ENCODE measurements at regions not wholly inside any gene's neighbourhood (a gene's known extent, or its start where the extent isn't known, plus 50 kb on each side); places are given as distances from the start of the nearest gene placed in this dataset.
"Not testable (repeated sequence)": the region's sequence is repeated elsewhere in the genome, so short reads cannot be mapped to it uniquely, and the experiment has no call there.

GRCh38 chr2:226573158-226573557, 226.5 kb downstream of the IRS1 start:
- no peak for DNase-seq

GRCh38 chr2:226564667-226565066, 235.0 kb downstream of the IRS1 start:
- no peak for DNase-seq

GRCh38 chr2:226561962-226562361, 237.7 kb downstream of the IRS1 start:
- DNase-seq, result no peak

- DNase-seq, result no peak
These were observed 239.3 kb downstream of the IRS1 start for GRCh38 chr2:226560325-226560724.

GRCh38 chr2:226559536-226559935, 240.1 kb downstream of the IRS1 start:
- no peak for DNase-seq

GRCh38 chr2:226558418-226558817, 241.2 kb downstream of the IRS1 start:
- no peak for DNase-seq

- no peak for DNase-seq
These were observed 243.6 kb downstream of the IRS1 start for GRCh38 chr2:226556050-226556449.

- DNase-seq, result no peak
These were observed 244.9 kb downstream of the IRS1 start for GRCh38 chr2:226554701-226555100.

- DNase-seq, result no peak
These were observed 246.3 kb downstream of the IRS1 start for GRCh38 chr2:226553333-226553732.

- DNase-seq, result no peak
These were observed 246.9 kb downstream of the IRS1 start for GRCh38 chr2:226552571-226553285.

GRCh38 chr2:226551522-226552250, 247.9 kb downstream of the IRS1 start:
- no peak for DNase-seq

GRCh38 chr2:226550801-226551200, 248.8 kb downstream of the IRS1 start:
- no peak for DNase-seq

GRCh38 chr2:226548732-226549131, 250.9 kb downstream of the IRS1 start:
- no peak for DNase-seq

GRCh38 chr2:226544596-226545210, 254.9 kb downstream of the IRS1 start:
- no peak for DNase-seq

- no peak for DNase-seq
These were observed 259.2 kb downstream of the IRS1 start for GRCh38 chr2:226540204-226540994.

- DNase-seq, result no peak
These were observed 263.2 kb downstream of the IRS1 start for GRCh38 chr2:226536410-226536809.

- not testable (repeated sequence) for DNase-seq
These were observed 266.6 kb downstream of the IRS1 start for GRCh38 chr2:226532976-226533375.

- no peak for DNase-seq
These were observed 268.4 kb downstream of the IRS1 start for GRCh38 chr2:226531061-226531810.

- DNase-seq, result no peak
These were observed 270.1 kb downstream of the IRS1 start for GRCh38 chr2:226529556-226529955.

- no peak for DNase-seq
These were observed 272.9 kb downstream of the IRS1 start for GRCh38 chr2:226526716-226527115.

- no peak for DNase-seq
These were observed 275.2 kb downstream of the IRS1 start for GRCh38 chr2:226524381-226524843.

GRCh38 chr2:226520723-226521122, 278.9 kb downstream of the IRS1 start:
- DNase-seq, result no peak

Data from activated naive CD4-positive, alpha-beta T cell (primary cell).